ENCODE measurements at regions not wholly inside any gene's neighbourhood (a gene's known extent, or its start where the extent isn't known, plus 50 kb on each side); places are given as distances from the start of the nearest gene placed in this dataset.

DNA sequence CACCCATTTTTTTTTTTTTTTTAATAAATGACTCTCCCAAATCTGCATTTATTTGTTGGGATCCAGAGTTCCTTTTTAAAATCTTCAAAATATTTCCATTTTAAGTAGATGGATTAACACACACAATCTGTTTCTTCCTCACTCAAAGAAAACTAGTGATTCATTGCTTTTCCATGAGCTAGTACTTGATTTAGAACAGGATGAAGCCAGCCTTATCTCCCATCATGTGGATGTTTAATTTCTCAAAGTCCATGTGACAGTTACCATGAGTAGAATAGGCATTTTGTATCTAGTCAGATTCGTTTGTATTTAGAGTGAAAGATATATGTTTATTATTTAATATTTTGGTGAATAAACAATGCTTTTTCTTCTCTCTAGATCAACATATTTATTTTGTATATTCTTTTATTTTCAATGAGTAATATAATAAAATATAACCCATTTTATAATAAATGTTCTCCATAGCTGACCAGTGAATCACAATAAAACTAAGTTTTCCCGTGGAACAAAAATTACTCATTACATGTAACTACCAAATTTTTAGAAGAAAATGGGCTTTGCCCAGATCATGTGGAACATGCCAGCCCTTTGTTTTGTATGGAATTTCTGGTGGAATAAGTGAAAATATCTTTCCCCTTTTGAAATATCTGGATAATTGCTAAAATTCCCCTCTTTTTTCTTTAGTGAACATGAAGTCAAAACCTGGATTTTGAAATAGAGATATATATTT, 54.9 kb upstream of the RPS23 start (continued):
- TF ChIP-seq, protein P1, sequence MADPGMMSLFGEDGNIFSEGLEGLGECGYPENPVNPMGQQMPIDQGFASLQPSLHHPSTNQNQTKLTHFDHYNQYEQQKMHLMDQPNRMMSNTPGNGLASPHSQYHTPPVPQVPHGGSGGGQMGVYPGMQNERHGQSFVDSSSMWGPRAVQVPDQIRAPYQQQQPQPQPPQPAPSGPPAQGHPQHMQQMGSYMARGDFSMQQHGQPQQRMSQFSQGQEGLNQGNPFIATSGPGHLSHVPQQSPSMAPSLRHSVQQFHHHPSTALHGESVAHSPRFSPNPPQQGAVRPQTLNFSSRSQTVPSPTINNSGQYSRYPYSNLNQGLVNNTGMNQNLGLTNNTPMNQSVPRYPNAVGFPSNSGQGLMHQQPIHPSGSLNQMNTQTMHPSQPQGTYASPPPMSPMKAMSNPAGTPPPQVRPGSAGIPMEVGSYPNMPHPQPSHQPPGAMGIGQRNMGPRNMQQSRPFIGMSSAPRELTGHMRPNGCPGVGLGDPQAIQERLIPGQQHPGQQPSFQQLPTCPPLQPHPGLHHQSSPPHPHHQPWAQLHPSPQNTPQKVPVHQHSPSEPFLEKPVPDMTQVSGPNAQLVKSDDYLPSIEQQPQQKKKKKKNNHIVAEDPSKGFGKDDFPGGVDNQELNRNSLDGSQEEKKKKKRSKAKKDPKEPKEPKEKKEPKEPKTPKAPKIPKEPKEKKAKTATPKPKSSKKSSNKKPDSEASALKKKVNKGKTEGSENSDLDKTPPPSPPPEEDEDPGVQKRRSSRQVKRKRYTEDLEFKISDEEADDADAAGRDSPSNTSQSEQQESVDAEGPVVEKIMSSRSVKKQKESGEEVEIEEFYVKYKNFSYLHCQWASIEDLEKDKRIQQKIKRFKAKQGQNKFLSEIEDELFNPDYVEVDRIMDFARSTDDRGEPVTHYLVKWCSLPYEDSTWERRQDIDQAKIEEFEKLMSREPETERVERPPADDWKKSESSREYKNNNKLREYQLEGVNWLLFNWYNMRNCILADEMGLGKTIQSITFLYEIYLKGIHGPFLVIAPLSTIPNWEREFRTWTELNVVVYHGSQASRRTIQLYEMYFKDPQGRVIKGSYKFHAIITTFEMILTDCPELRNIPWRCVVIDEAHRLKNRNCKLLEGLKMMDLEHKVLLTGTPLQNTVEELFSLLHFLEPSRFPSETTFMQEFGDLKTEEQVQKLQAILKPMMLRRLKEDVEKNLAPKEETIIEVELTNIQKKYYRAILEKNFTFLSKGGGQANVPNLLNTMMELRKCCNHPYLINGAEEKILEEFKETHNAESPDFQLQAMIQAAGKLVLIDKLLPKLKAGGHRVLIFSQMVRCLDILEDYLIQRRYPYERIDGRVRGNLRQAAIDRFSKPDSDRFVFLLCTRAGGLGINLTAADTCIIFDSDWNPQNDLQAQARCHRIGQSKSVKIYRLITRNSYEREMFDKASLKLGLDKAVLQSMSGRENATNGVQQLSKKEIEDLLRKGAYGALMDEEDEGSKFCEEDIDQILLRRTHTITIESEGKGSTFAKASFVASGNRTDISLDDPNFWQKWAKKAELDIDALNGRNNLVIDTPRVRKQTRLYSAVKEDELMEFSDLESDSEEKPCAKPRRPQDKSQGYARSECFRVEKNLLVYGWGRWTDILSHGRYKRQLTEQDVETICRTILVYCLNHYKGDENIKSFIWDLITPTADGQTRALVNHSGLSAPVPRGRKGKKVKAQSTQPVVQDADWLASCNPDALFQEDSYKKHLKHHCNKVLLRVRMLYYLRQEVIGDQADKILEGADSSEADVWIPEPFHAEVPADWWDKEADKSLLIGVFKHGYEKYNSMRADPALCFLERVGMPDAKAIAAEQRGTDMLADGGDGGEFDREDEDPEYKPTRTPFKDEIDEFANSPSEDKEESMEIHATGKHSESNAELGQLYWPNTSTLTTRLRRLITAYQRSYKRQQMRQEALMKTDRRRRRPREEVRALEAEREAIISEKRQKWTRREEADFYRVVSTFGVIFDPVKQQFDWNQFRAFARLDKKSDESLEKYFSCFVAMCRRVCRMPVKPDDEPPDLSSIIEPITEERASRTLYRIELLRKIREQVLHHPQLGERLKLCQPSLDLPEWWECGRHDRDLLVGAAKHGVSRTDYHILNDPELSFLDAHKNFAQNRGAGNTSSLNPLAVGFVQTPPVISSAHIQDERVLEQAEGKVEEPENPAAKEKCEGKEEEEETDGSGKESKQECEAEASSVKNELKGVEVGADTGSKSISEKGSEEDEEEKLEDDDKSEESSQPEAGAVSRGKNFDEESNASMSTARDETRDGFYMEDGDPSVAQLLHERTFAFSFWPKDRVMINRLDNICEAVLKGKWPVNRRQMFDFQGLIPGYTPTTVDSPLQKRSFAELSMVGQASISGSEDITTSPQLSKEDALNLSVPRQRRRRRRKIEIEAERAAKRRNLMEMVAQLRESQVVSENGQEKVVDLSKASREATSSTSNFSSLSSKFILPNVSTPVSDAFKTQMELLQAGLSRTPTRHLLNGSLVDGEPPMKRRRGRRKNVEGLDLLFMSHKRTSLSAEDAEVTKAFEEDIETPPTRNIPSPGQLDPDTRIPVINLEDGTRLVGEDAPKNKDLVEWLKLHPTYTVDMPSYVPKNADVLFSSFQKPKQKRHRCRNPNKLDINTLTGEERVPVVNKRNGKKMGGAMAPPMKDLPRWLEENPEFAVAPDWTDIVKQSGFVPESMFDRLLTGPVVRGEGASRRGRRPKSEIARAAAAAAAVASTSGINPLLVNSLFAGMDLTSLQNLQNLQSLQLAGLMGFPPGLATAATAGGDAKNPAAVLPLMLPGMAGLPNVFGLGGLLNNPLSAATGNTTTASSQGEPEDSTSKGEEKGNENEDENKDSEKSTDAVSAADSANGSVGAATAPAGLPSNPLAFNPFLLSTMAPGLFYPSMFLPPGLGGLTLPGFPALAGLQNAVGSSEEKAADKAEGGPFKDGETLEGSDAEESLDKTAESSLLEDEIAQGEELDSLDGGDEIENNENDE (IDR thresholded peaks at IDR 0.05; ENCODE audit: insufficient replicate concordance, low read length) = no peak
- TF ChIP-seq, protein P2, sequence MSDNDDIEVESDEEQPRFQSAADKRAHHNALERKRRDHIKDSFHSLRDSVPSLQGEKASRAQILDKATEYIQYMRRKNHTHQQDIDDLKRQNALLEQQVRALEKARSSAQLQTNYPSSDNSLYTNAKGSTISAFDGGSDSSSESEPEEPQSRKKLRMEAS (IDR thresholded peaks at IDR 0.05) = no peak
- TF ChIP-seq JUND (IDR thresholded peaks at IDR 0.05; ENCODE audit: low read length) (no peak), YY1 (IDR thresholded peaks at IDR 0.05; ENCODE audit: low read depth, low read length) (no peak), CHD1 (IDR thresholded peaks at IDR 0.05; ENCODE audit: low read depth, low read length) (no peak), HDAC6 (IDR thresholded peaks at IDR 0.05; ENCODE audit: low read depth, low read length) (no peak), NANOG (IDR thresholded peaks at IDR 0.05; ENCODE audit: insufficient read depth, low read depth, low read length, poor library complexity, severe bottlenecking) (no peak), KDM5A (IDR thresholded peaks at IDR 0.05; ENCODE audit: low read length) (no peak)
- TF ChIP-seq, protein P3, sequence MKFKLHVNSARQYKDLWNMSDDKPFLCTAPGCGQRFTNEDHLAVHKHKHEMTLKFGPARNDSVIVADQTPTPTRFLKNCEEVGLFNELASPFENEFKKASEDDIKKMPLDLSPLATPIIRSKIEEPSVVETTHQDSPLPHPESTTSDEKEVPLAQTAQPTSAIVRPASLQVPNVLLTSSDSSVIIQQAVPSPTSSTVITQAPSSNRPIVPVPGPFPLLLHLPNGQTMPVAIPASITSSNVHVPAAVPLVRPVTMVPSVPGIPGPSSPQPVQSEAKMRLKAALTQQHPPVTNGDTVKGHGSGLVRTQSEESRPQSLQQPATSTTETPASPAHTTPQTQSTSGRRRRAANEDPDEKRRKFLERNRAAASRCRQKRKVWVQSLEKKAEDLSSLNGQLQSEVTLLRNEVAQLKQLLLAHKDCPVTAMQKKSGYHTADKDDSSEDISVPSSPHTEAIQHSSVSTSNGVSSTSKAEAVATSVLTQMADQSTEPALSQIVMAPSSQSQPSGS (IDR thresholded peaks at IDR 0.05; ENCODE audit: low read length) = no peak

Data from H1 (cell line).